ENCODE measurements at regions not wholly inside any gene's neighbourhood (a gene's known extent, or its start where the extent isn't known, plus 50 kb on each side); places are given as distances from the start of the nearest gene placed in this dataset.

- Histone ChIP-seq H4K20me1 (ENCODE audit: insufficient read depth, low read depth, low read length) (no peaks in the 10 kb centered on the region), H3K9me2 (replicated peaks; ENCODE audit: insufficient read depth, low read length) (no peaks in the 10 kb centered on the region), H3K36me3 (ENCODE audit: insufficient read depth, low read length) (no peaks in the 10 kb centered on the region), H3K9me3 (ENCODE audit: low read length) (peaks cover 6% of the 10 kb centered on the region), H3K4me3 (ENCODE audit: low read length) (no peak overlapping the region), H3K4me1 (ENCODE audit: low read length) (no peaks in the 10 kb centered on the region), H3K27me3 (ENCODE audit: low read length) (no peaks in the 10 kb centered on the region), H2AFZ (ENCODE audit: low read length) (no peak overlapping the region), H3K79me2 (ENCODE audit: low read length) (no peaks in the 10 kb centered on the region), H3K27ac (ENCODE audit: low read length) (no peak overlapping the region), H3K9ac (ENCODE audit: low read length) (no peak overlapping the region), H3K4me2 (ENCODE audit: low read depth, low read length, poor library complexity, severe bottlenecking) (no peak overlapping the region)
- no peak for DNase-seq
Observed at GRCh38 chr21:15140321-15141019, 75.7 kb upstream of the NRIP1 start.

- DNase-seq, result no peak
- Histone ChIP-seq H3K79me2 (ENCODE audit: low read length) (no peaks in the 10 kb centered on the region), H3K4me3 (ENCODE audit: low read length) (no peak overlapping the region), H3K36me3 (ENCODE audit: insufficient read depth, low read length) (no peaks in the 10 kb centered on the region), H4K20me1 (ENCODE audit: insufficient read depth, low read depth, low read length) (no peaks in the 10 kb centered on the region), H3K27me3 (ENCODE audit: low read length) (no peaks in the 10 kb centered on the region), H3K4me1 (ENCODE audit: low read length) (no peaks in the 10 kb centered on the region), H3K9me3 (ENCODE audit: low read length) (no peaks in the 10 kb centered on the region; the same call in none of the 2 replicates), H3K27ac (ENCODE audit: low read length) (no peak overlapping the region), H3K9me2 (replicated peaks; ENCODE audit: insufficient read depth, low read length) (no peaks in the 10 kb centered on the region), H3K4me2 (ENCODE audit: low read depth, low read length, poor library complexity, severe bottlenecking) (no peak overlapping the region), H3K9ac (ENCODE audit: low read length) (no peak overlapping the region), H2AFZ (ENCODE audit: low read length) (no peak overlapping the region)
Observed at GRCh38 chr21:15141261-15141970, 76.6 kb upstream of the NRIP1 start.

GRCh38 chr21:15144026-15144425, 79.2 kb upstream of the NRIP1 start:
- Histone ChIP-seq H3K4me2 (ENCODE audit: low read depth, low read length, poor library complexity, severe bottlenecking) (no peak overlapping the region), H2AFZ (ENCODE audit: low read length) (no peak overlapping the region), H3K9me3 (ENCODE audit: low read length) (no peaks in the 10 kb centered on the region; the same call in none of the 2 replicates), H3K9ac (ENCODE audit: low read length) (no peak overlapping the region), H3K36me3 (ENCODE audit: insufficient read depth, low read length) (no peaks in the 10 kb centered on the region), H3K9me2 (replicated peaks; ENCODE audit: insufficient read depth, low read length) (no peaks in the 10 kb centered on the region), H3K27me3 (ENCODE audit: low read length) (no peaks in the 10 kb centered on the region), H4K20me1 (ENCODE audit: insufficient read depth, low read depth, low read length) (no peaks in the 10 kb centered on the region), H3K4me1 (ENCODE audit: low read length) (no peaks in the 10 kb centered on the region), H3K27ac (ENCODE audit: low read length) (no peak overlapping the region), H3K79me2 (ENCODE audit: low read length) (no peaks in the 10 kb centered on the region), H3K4me3 (ENCODE audit: low read length) (no peak overlapping the region)
- no peak for DNase-seq

- H4K20me1 ChIP-seq (ENCODE audit: insufficient read depth, low read depth, low read length), result no peaks in the 10 kb centered on the region
- no peak overlapping the region for H3K9ac ChIP-seq (ENCODE audit: low read length)
- no peak overlapping the region for H3K4me2 ChIP-seq (ENCODE audit: low read depth, low read length, poor library complexity, severe bottlenecking)
- H2AFZ ChIP-seq (ENCODE audit: low read length), result no peak overlapping the region
- H3K36me3 ChIP-seq (ENCODE audit: insufficient read depth, low read length), result no peaks in the 10 kb centered on the region
- no peak overlapping the region for H3K4me3 ChIP-seq (ENCODE audit: low read length)
- H3K9me2 ChIP-seq (replicated peaks; ENCODE audit: insufficient read depth, low read length), result no peaks in the 10 kb centered on the region
- H3K4me1 ChIP-seq (ENCODE audit: low read length), result no peaks in the 10 kb centered on the region
- no peak for DNase-seq
- H3K79me2 ChIP-seq (ENCODE audit: low read length), result no peaks in the 10 kb centered on the region
- H3K27ac ChIP-seq (ENCODE audit: low read length), result no peak overlapping the region
- no peaks in the 10 kb centered on the region for H3K27me3 ChIP-seq (ENCODE audit: low read length)
- peaks cover 5% of the 10 kb centered on the region; the same call in 1 of the 2 replicates for H3K9me3 ChIP-seq (ENCODE audit: low read length)
Observed at GRCh38 chr21:15148437-15148836, 83.6 kb upstream of the NRIP1 start.

DNA sequence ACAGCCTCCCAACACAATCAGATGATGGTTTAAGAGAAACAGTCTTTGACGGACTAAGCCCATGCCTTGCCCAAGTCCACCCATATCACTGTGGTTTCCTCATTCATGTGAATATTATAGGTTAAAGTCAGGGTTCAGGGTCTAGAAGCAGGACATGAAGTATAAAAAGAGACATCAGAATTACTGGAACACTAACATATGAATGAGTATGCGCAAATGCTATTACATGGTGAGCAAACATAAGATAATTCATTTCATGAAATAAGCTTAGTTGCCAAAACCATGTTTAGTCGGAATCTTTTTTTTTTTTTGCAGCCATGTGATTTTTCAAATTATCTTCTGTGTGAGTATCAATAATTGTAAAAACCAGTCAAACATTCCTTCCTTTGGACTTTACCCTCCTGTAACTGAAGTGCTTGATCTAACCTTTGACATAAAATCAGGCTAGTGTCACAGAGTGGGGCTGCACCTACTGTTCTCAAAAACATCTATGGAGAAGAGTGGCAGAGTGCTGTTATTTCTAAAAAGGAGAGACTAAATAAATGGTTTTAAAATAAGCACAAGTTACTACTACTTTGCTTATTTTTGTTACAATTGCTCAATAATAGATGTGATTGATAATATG, 84.9 kb upstream of the NRIP1 start:
- Histone ChIP-seq H3K4me1 (ENCODE audit: low read length) (no peaks in the 10 kb centered on the region), H3K4me3 (ENCODE audit: low read length) (no peak overlapping the region), H3K27ac (ENCODE audit: low read length) (no peak overlapping the region), H3K27me3 (ENCODE audit: low read length) (no peaks in the 10 kb centered on the region), H2AFZ (ENCODE audit: low read length) (no peak overlapping the region), H3K9ac (ENCODE audit: low read length) (no peak overlapping the region), H3K79me2 (ENCODE audit: low read length) (no peaks in the 10 kb centered on the region), H4K20me1 (ENCODE audit: insufficient read depth, low read depth, low read length) (no peaks in the 10 kb centered on the region), H3K36me3 (ENCODE audit: insufficient read depth, low read length) (no peaks in the 10 kb centered on the region), H3K9me2 (replicated peaks; ENCODE audit: insufficient read depth, low read length) (no peaks in the 10 kb centered on the region), H3K4me2 (ENCODE audit: low read depth, low read length, poor library complexity, severe bottlenecking) (no peak overlapping the region), H3K9me3 (ENCODE audit: low read length) (peaks cover 9% of the 10 kb centered on the region; the same call in 1 of the 2 replicates)
- no peak for DNase-seq

GRCh38 chr21:15151385-15152103, 86.7 kb upstream of the NRIP1 start:
- H3K79me2 ChIP-seq (ENCODE audit: low read length), result no peaks in the 10 kb centered on the region
- no peaks in the 10 kb centered on the region for H3K27me3 ChIP-seq (ENCODE audit: low read length)
- no peak overlapping the region for H3K27ac ChIP-seq (ENCODE audit: low read length)
- no peak for DNase-seq
- no peak overlapping the region for H3K4me2 ChIP-seq (ENCODE audit: low read depth, low read length, poor library complexity, severe bottlenecking)
- no peak overlapping the region for H3K4me3 ChIP-seq (ENCODE audit: low read length)
- no peaks in the 10 kb centered on the region for H4K20me1 ChIP-seq (ENCODE audit: insufficient read depth, low read depth, low read length)
- no peaks in the 10 kb centered on the region for H3K4me1 ChIP-seq (ENCODE audit: low read length)
- no peak overlapping the region for H3K9ac ChIP-seq (ENCODE audit: low read length)
- no peak overlapping the region for H2AFZ ChIP-seq (ENCODE audit: low read length)
- no peaks in the 10 kb centered on the region for H3K9me2 ChIP-seq (replicated peaks; ENCODE audit: insufficient read depth, low read length)
- H3K36me3 ChIP-seq (ENCODE audit: insufficient read depth, low read length), result no peaks in the 10 kb centered on the region
- H3K9me3 ChIP-seq (ENCODE audit: low read length), result peaks cover 9% of the 10 kb centered on the region

GRCh38 chr21:15152591-15152990, 87.8 kb upstream of the NRIP1 start:
- no peaks in the 10 kb centered on the region for H3K79me2 ChIP-seq (ENCODE audit: low read length)
- H3K4me2 ChIP-seq (ENCODE audit: low read depth, low read length, poor library complexity, severe bottlenecking), result no peak overlapping the region
- no peaks in the 10 kb centered on the region for H3K36me3 ChIP-seq (ENCODE audit: insufficient read depth, low read length)
- no peaks in the 10 kb centered on the region for H3K27me3 ChIP-seq (ENCODE audit: low read length)
- H2AFZ ChIP-seq (ENCODE audit: low read length), result no peak overlapping the region
- no peak for DNase-seq
- H3K4me3 ChIP-seq (ENCODE audit: low read length), result no peak overlapping the region
- H3K9me2 ChIP-seq (replicated peaks; ENCODE audit: insufficient read depth, low read length), result no peaks in the 10 kb centered on the region
- H4K20me1 ChIP-seq (ENCODE audit: insufficient read depth, low read depth, low read length), result no peaks in the 10 kb centered on the region
- H3K27ac ChIP-seq (ENCODE audit: low read length), result no peak overlapping the region
- no peaks in the 10 kb centered on the region for H3K4me1 ChIP-seq (ENCODE audit: low read length)
- no peak overlapping the region for H3K9ac ChIP-seq (ENCODE audit: low read length)
- H3K9me3 ChIP-seq (ENCODE audit: low read length), result peaks cover 14% of the 10 kb centered on the region

Data from Karpas-422 (cell line).